Glomerular endothelial cell (primary cell): ENCODE measurements at regions not wholly inside any gene's neighbourhood (a gene's known extent, or its start where the extent isn't known, plus 50 kb on each side); places are given as distances from the start of the nearest gene placed in this dataset.
"Not testable (repeated sequence)": the region's sequence is repeated elsewhere in the genome, so short reads cannot be mapped to it uniquely, and the experiment has no call there.

Experiments used
- DNase-seq: peaks from one replicate; pipeline ENCODE4 v3.0.0-alpha.2; 2011; ENCODE audit warnings: low read depth, low spot score; ENCODE audit errors: extremely low read depth

- no peak for DNase-seq
Observed at GRCh38 chr2:185373229-185373628, 365.4 kb upstream of the FSIP2 start.

GRCh38 chr2:185374878-185375277 is 363.7 kb upstream of the FSIP2 start:
- no peak for DNase-seq

DNA sequence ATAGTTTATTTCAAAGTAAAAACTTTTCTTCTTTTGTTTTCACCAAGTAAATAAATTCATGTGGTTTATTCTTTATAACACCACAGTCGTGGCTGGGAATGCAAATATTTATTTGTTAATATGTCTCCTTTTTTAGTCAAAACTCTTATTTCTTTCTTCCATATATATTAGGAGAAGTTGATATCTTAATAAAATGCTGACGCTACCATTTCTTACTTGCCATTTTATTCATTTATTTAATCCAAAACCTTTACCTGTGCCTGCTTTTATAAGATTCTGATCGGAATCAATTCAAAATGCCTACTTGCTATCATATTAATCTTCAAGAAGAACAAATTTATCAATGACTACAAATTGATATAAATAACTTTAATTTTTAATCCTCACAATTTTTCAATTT is 362.9 kb upstream of the FSIP2 start:
- DNase-seq: no peak

- DNase-seq: no peak
Observed at GRCh38 chr2:185381631-185382030, 357.0 kb upstream of the FSIP2 start.

- no peak for DNase-seq
Observed at GRCh38 chr2:185384822-185385560, 353.6 kb upstream of the FSIP2 start.

- no peak for DNase-seq
Observed at GRCh38 chr2:185388226-185388625, 350.4 kb upstream of the FSIP2 start.

DNA sequence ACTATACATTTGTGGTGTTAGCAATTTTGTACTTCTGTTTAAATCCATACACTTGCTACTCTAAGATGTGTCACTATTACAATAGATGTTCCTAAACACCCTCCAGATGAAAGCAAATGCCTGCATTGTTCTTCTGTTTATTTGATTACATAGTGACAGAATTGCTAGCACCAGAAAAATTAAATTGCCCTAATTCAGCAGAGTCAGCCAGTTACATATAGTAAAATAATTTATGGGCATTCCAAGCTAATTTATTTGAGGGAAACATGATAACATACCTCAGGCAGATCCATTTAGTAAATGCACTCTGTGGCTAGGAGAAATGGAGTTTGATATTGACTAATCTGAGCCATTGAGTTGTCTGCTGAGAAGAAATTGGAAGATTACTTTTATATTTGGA is 347.1 kb upstream of the FSIP2 start:
- no peak for DNase-seq

- DNase-seq: no peak
Observed at GRCh38 chr2:185393091-185393490, 345.5 kb upstream of the FSIP2 start.

GRCh38 chr2:185402474-185402873 is 336.1 kb upstream of the FSIP2 start:
- no peak for DNase-seq

- no peak for DNase-seq
Observed at GRCh38 chr2:185404578-185404977, 334.0 kb upstream of the FSIP2 start.

DNA sequence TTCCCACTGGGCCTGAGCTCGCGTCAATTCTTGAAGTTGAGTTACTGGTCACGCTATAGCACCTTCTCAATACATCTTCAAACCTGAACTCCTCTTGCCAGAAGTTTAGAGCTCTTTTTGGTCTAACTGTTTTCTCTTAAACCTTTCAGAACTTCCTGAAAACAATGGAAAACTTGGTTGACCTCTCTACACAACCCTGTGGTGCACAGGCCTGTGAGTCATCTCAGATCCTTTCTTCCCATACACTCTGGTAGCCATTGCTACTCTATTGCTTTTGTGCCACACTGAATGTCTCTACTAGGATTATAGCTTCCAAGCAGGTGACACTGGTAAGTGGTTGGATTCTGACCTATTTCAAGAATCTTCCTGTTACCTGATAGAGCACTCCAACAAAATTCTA is 321.5 kb upstream of the FSIP2 start:
- DNase-seq: no peak

GRCh38 chr2:185417688-185418087 is 320.9 kb upstream of the FSIP2 start:
- DNase-seq: no peak

- DNase-seq: not testable (repeated sequence)
Observed at GRCh38 chr2:185424958-185425629, 313.5 kb upstream of the FSIP2 start.

- no peak for DNase-seq
Observed at GRCh38 chr2:185428000-185428399, 310.6 kb upstream of the FSIP2 start.

DNA sequence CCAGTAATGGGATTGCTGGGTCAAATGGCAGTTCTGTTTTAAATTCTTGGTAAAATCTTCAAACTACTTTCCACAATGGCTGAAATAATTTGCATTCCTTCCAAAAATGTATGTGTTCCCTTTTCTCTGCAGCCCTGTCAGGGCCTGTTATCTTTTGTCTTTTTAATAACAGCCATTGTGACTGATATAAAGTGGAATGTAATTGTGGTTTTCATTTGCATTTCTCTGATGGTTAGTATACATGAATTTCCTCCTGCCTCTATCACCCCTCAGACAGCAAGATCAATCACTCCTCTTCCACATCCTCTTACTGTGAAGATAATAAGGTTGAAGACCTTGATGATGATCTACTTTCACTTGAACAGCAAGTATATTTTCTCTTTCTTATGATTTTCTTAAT is 304.8 kb upstream of the FSIP2 start:
- no peak for DNase-seq

- no peak for DNase-seq
Observed at GRCh38 chr2:185436787-185437372, 301.7 kb upstream of the FSIP2 start.

GRCh38 chr2:185441486-185442005 is 297.1 kb upstream of the FSIP2 start:
- DNase-seq: no peak

GRCh38 chr2:185456517-185456916 is 282.1 kb upstream of the FSIP2 start:
- DNase-seq: no peak

- no peak for DNase-seq
Observed at GRCh38 chr2:185463481-185463880, 275.1 kb upstream of the FSIP2 start.

DNA sequence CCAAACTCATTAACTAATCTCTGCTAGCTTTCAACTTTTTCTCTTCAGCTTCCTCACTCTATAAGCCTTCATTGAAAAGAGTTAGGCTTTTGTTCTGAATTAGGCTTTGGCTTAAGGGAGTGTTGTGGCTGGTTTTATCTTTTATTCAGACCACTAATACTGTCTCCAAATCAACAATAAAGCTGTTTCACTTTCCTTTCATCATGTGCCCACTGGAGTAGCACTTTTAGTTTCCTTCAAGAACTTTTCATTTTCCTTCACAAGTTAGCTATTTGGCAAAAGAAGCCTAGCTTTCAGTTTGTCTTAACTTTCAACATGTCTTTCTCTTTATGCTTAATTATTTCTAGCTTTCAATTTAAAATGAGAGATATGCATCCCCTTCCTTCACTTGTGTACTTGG is 271.7 kb upstream of the FSIP2 start:
- no peak for DNase-seq

GRCh38 chr2:185471441-185471840 is 267.2 kb upstream of the FSIP2 start:
- no peak for DNase-seq

DNA sequence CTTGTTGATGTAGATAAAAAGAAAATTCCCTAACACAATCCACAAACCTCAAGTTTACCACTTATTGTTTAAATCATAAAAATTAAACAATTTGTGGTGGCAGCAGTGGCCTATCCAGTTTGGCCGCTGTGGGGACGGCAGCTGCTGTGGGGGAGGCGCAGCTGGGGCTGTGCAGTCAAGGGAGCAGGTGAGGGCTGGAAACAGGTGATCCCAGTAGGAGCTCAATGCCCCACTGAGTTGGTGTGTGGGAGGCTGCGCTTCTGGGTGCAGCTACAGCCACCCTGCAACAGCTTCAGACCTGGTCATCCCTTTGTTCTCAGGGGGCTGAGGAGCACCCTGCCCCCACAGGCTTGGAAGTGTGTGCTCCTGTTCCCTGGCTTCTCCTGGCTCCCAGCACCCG is 266.0 kb upstream of the FSIP2 start:
- DNase-seq: no peak
